A549 (cell line): ENCODE measurements at regions not wholly inside any gene's neighbourhood (a gene's known extent, or its start where the extent isn't known, plus 50 kb on each side); places are given as distances from the start of the nearest gene placed in this dataset.

Source experiments
- ATAC-seq, 2 experiments: fragments of 200-7000 bp in 1 of 2; fragments of >200 bp in 1 of 2; cut with Nextera tagmentation in 1 of 2; cut with Tn5 transposase in 1 of 2; 3 replicates each; pipeline versions ENCODE4 v1.8.0 to v1.9.1; 2018 to 2020; ENCODE audit warnings: mild to moderate bottlenecking in 1 of 2, moderate library complexity in 1 of 2
- CTCF ChIA-PET: fragments of 300-600 bp; sonication (Branson Sonifier 250); formaldehyde crosslinking; extraction: SDS; loops from one replicate; lab custom pipeline; 2021; ENCODE audit warnings: antibody characterized with exemption, inconsistent platforms; lab: Yijun Ruan, JAX
- POLR2A ChIA-PET: fragments of 350-600 bp; formaldehyde crosslinking; extraction: SDS; loops from one replicate; lab custom pipeline; 2021; ENCODE audit warnings: antibody characterized with exemption, inconsistent platforms; lab: Yijun Ruan, JAX
- DNase-seq, 2 experiments: peaks; one replicate each; pipeline versions ENCODE4 v3.0.0 to v3.0.0-alpha.2; 2011 to 2016; ENCODE audit warnings: low read depth in 1 of 2, low spot score in 1 of 2
- FAIRE-seq: peaks from 2 replicates; lab custom pipeline; 2011; peaks lifted over from hg19 to GRCh38; lab: Jason Lieb, UNC
- H3K27ac ChIP-seq, 2 experiments: fragments of >200 bp; sonication (Bioruptor Twin); formaldehyde crosslinking; 3 replicates each; pipeline ENCODE4 v1.5.1; 2016 to 2017
- H3K4me1 ChIP-seq: fragments of >200 bp; sonication (Bioruptor Twin); formaldehyde crosslinking; 3 replicates; pipeline ENCODE4 v1.6.1; 2016
- H3K4me2 ChIP-seq: fragments of >200 bp; sonication (Bioruptor Twin); formaldehyde crosslinking; 3 replicates; pipeline ENCODE4 v1.6.1; 2016
- H3K4me3 ChIP-seq: fragments of >200 bp; sonication (Bioruptor Twin); formaldehyde crosslinking; 3 replicates; pipeline ENCODE4 v1.5.1; 2016
- H3K9me3 ChIP-seq: fragments of >200 bp; sonication (Bioruptor Twin); formaldehyde crosslinking; 3 replicates; pipeline ENCODE4 v1.6.1; 2016
- BCL3 ChIP-seq: fragments of >200 bp; sonication (Bioruptor Twin); formaldehyde crosslinking; IDR thresholded peaks from 3 replicates; pipeline ENCODE4 v1.6.1; 2016
- BHLHE40 ChIP-seq: IDR thresholded peaks from 2 replicates; pipeline ENCODE4 v1.6.1; 2012; ENCODE audit warnings: low read depth, low read length, inconsistent platforms
- CBX8 ChIP-seq: fragments of 200-600 bp; sonication (generic); IDR thresholded peaks from 2 replicates; pipeline ENCODE4 v1.6.1; 2016
- EHF ChIP-seq: fragments of 250-450 bp; sonication (Bioruptor Pico); IDR thresholded peaks from 2 replicates; pipeline ENCODE4 v1.5.0; 2020; ENCODE audit warnings: mild to moderate bottlenecking
- EP300 ChIP-seq, 2 experiments: fragments of >200 bp; sonication (Bioruptor Twin); formaldehyde crosslinking; IDR thresholded peaks; 2 replicates in 1 of 2; 3 replicates in 1 of 2; pipeline ENCODE4 v1.6.1; 2016 to 2017
- ESRRA ChIP-seq: fragments of 150-350 bp; IDR thresholded peaks from 2 replicates; pipeline ENCODE4 v1.6.1; 2014; ENCODE audit warnings: mild to moderate bottlenecking, low read length, borderline replicate concordance
- HEYL ChIP-seq: fragments of 250-450 bp; sonication (Bioruptor Pico); IDR thresholded peaks from 2 replicates; pipeline ENCODE4 v1.8.0; 2021; ENCODE audit warnings: mild to moderate bottlenecking, moderate library complexity
- HOXA7 ChIP-seq: fragments of 250-450 bp; sonication (Bioruptor Pico); IDR thresholded peaks from 2 replicates; pipeline ENCODE4 v1.5.0; 2020; ENCODE audit warnings: mild to moderate bottlenecking, moderate library complexity
- HOXB13 ChIP-seq: fragments of 250-450 bp; sonication (Bioruptor Pico); IDR thresholded peaks from 2 replicates; pipeline ENCODE4 v1.5.0; 2020; ENCODE audit warnings: low read depth, mild to moderate bottlenecking, moderate library complexity
- HOXB5 ChIP-seq: fragments of 250-450 bp; sonication (Bioruptor Pico); IDR thresholded peaks from 2 replicates; pipeline ENCODE4 v1.5.0; 2020; ENCODE audit warnings: mild to moderate bottlenecking, moderate library complexity
- KDM1A ChIP-seq: fragments of 200-600 bp; sonication (generic); IDR thresholded peaks from 2 replicates; pipeline ENCODE4 v1.6.1; 2016; ENCODE audit warnings: low read depth, mild to moderate bottlenecking
- MAFK ChIP-seq: fragments of 450-650 bp; IDR thresholded peaks from 2 replicates; pipeline ENCODE4 v1.6.1; 2014; ENCODE audit not compliant: partially characterized antibody
- NFE2L2 ChIP-seq: fragments of 150-350 bp; conservative IDR thresholded peaks from 2 replicates; pipeline ENCODE4 v1.6.1; 2014; ENCODE audit warnings: low read length
- NPAS2 ChIP-seq: fragments of 250-450 bp; sonication (Bioruptor Pico); IDR thresholded peaks from 2 replicates; pipeline ENCODE4 v1.8.0; 2022; ENCODE audit warnings: mild to moderate bottlenecking, moderate library complexity, borderline replicate concordance
- NR3C1 ChIP-seq: fragments of >200 bp; sonication (Bioruptor Twin); formaldehyde crosslinking; IDR thresholded peaks from 3 replicates; pipeline ENCODE4 v1.6.1; 2017
- PBX3 ChIP-seq: IDR thresholded peaks from 2 replicates; pipeline ENCODE4 v1.6.1; 2012
- PHF8 ChIP-seq: fragments of 200-600 bp; sonication (generic); IDR thresholded peaks from 2 replicates; pipeline ENCODE4 v1.6.1; 2016; ENCODE audit warnings: low read depth, mild to moderate bottlenecking, antibody characterized with exemption, moderate library complexity, borderline replicate concordance
- POLR2A ChIP-seq: IDR thresholded peaks from 2 replicates; pipeline ENCODE4 v1.6.1; 2012; ENCODE audit warnings: mild to moderate bottlenecking, low read length
- POLR2AphosphoS2 ChIP-seq: conservative IDR thresholded peaks from 2 replicates; pipeline ENCODE4 v1.6.1; 2012; ENCODE audit warnings: low read length, improper control_type of control experiment, inconsistent platforms
- RCOR1 ChIP-seq: fragments of 150-350 bp; IDR thresholded peaks from 2 replicates; pipeline ENCODE4 v1.6.1; 2014; ENCODE audit warnings: antibody characterized with exemption, low read length, low read depth
- SMC3 ChIP-seq: fragments of >200 bp; sonication (Bioruptor Twin); formaldehyde crosslinking; IDR thresholded peaks from 3 replicates; pipeline ENCODE4 v1.6.1; 2018; ENCODE audit warnings: inconsistent platforms
- SREBF2 ChIP-seq: fragments of 450-650 bp; IDR thresholded peaks from 2 replicates; pipeline ENCODE4 v1.6.1; 2014; ENCODE audit warnings: mild to moderate bottlenecking, moderate library complexity
- ZC3H11A ChIP-seq: fragments of 450-650 bp; IDR thresholded peaks from 2 replicates; pipeline ENCODE4 v1.6.1; 2014; ENCODE audit warnings: antibody characterized with exemption, mild to moderate bottlenecking
- ZFP36 ChIP-seq: fragments of 450-650 bp; IDR thresholded peaks from 2 replicates; pipeline ENCODE4 v1.6.1; 2014; ENCODE audit warnings: borderline replicate concordance; ENCODE audit not compliant: partially characterized antibody
- ZSCAN20 ChIP-seq: fragments of 250-450 bp; sonication (Bioruptor Pico); IDR thresholded peaks from 2 replicates; pipeline ENCODE4 v1.8.0; 2022; ENCODE audit warnings: mild to moderate bottlenecking, moderate library complexity
- WGBS: methylation state at CpG from one replicate; pipeline ENCODE4 v1.1.6; 2017; ENCODE audit errors: missing lambda C conversion rate; 5-methylcytosine and 5-hydroxymethylcytosine counted together
- TF ChIP-seq, protein P1 (sequence below): fragments of 200-600 bp; sonication (generic); IDR thresholded peaks from 2 replicates; pipeline ENCODE4 v1.6.1; 2016; ENCODE audit warnings: antibody characterized with exemption, mild to moderate bottlenecking, moderate library complexity

- POLR2A ChIA-PET, result no interaction called here
- no peak overlapping the region for H3K4me2 ChIP-seq
- CTCF ChIA-PET, result no interaction called here
- no peak overlapping the region for H3K4me3 ChIP-seq
- FAIRE-seq (no peak), ATAC-seq (no peak), DNase-seq (no peak)
- H3K4me1 ChIP-seq, result no peaks in the 10 kb centered on the region
- TF ChIP-seq NR3C1 (no peak), ZFP36 (no peak), ZSCAN20 (CRISPR knock-in tag) (no peak), NPAS2 (CRISPR knock-in tag) (no peak), RCOR1 (no peak), BCL3 (no peak), KDM1A (no peak), POLR2A (no peak), HEYL (CRISPR knock-in tag) (no peak), PBX3 (no peak), SMC3 (no peak), HOXB5 (CRISPR knock-in tag) (no peak)
- no peaks in the 10 kb centered on the region for H3K9me3 ChIP-seq
- H3K27ac ChIP-seq, result no peak overlapping the region
These were observed 610.0 kb upstream of the ADGRL3 start for GRCh38 chr4:60590116-60590515.

DNA sequence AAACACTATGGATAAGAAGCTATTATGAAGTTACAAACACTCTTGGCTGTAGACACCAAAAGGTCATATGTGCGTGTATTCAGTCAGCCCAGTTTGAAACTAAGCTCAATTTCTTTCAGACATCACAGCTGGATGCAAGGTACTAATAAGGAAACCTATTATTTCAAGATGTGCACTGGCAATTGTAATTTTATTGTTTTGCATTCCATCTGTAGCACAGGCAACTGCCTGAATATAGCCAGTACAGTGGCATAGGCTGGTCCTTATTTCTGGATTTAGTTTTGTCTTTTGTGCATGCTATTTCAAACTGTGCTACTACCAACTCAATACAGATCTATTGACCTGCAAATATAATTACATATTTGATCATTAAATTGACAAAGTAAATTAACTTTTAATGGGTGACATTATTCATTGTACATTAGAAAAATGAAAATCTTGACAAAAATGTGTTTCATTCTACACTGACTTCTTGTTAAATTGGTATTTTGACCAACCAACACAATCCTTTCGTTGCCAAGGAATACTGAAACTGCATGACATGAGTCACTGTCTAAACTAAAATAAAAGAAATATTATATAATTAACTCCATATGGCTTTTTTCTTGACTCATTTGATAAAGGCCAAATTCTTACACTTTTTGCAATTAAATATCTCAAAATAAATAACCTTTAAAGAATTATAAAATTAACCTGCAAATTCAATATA, 594.3 kb upstream of the ADGRL3 start:
- H3K4me2 ChIP-seq, result no peak overlapping the region
- ATAC-seq (no peak), FAIRE-seq (no peak)
- TF ChIP-seq EP300 (IDR thresholded peaks at IDR 0.05) (no peak), MAFK (no peak), SREBF2 (no peak)
- TF ChIP-seq, all 56 proteins: peak for 0
- WGBS, result 8% methylated on average over 2 of the region's 2 CpGs
- POLR2A ChIA-PET, result no interaction called here
- Histone ChIP-seq H3K4me1 (no peaks in the 10 kb centered on the region), H3K9me3 (no peaks in the 10 kb centered on the region), H3K4me3 (no peak overlapping the region), H3K27ac (no peak overlapping the region)
- CTCF ChIA-PET, result no interaction called here
- DNase-seq, result no peak

DNA sequence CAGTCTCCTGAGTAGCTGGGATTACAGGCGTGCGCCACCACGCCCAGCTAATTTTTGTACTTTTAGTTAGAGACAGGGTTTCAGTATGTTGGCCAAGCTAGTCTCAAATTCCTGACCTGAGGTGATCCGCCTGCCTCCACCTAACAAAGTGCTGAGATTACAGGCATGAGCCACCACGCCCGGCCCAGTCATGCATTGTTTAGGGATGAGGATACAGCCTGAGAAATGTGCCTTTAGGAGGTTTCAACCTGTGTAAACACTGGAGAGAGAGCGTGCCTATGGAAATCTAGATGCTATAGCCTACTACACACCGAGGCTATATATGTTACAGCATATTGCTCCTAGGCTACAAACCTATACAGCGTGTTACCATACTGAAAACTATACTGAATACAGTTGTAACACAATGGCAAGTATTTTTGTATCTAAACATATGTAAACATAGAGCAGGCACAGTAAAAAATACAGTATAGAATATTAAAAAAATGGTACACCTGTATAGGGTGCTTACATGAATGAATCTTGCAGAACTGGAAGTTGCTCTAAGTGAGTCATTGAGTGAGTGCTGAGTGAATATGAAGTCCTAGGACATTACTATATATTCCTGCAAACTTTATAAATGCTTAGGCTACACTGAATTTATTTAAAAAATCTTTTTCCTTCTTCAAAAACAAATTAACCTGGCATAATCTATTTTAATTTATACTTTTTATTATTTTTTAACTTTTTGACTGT, 588.2 kb upstream of the ADGRL3 start:
- H3K4me2 ChIP-seq, result no peak overlapping the region
- TF ChIP-seq NFE2L2, result no peak
- TF ChIP-seq EHF, result no peak
- no peak for TF ChIP-seq KDM1A
- no peak for TF ChIP-seq ZC3H11A
- no peak for TF ChIP-seq PBX3
- no peak for TF ChIP-seq SREBF2
- TF ChIP-seq PHF8, result no peak
- no peak for TF ChIP-seq CBX8
- no peak for TF ChIP-seq ESRRA
- no peak for TF ChIP-seq HEYL (CRISPR knock-in tag)
- no peak for TF ChIP-seq MAFK
- TF ChIP-seq BHLHE40, result no peak
- TF ChIP-seq EP300 (IDR thresholded peaks at IDR 0.05), result no peak
- no peak for TF ChIP-seq HOXA7 (CRISPR knock-in tag)
- no peak for TF ChIP-seq RCOR1
- TF ChIP-seq, protein P1, sequence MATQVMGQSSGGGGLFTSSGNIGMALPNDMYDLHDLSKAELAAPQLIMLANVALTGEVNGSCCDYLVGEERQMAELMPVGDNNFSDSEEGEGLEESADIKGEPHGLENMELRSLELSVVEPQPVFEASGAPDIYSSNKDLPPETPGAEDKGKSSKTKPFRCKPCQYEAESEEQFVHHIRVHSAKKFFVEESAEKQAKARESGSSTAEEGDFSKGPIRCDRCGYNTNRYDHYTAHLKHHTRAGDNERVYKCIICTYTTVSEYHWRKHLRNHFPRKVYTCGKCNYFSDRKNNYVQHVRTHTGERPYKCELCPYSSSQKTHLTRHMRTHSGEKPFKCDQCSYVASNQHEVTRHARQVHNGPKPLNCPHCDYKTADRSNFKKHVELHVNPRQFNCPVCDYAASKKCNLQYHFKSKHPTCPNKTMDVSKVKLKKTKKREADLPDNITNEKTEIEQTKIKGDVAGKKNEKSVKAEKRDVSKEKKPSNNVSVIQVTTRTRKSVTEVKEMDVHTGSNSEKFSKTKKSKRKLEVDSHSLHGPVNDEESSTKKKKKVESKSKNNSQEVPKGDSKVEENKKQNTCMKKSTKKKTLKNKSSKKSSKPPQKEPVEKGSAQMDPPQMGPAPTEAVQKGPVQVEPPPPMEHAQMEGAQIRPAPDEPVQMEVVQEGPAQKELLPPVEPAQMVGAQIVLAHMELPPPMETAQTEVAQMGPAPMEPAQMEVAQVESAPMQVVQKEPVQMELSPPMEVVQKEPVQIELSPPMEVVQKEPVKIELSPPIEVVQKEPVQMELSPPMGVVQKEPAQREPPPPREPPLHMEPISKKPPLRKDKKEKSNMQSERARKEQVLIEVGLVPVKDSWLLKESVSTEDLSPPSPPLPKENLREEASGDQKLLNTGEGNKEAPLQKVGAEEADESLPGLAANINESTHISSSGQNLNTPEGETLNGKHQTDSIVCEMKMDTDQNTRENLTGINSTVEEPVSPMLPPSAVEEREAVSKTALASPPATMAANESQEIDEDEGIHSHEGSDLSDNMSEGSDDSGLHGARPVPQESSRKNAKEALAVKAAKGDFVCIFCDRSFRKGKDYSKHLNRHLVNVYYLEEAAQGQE, result no peak
- no peak for TF ChIP-seq HOXB13 (CRISPR knock-in tag)
- TF ChIP-seq POLR2AphosphoS2, result no peak

More for the DNA sequence above, 588.2 kb upstream of the ADGRL3 start:
- ChIA-PET CTCF (no interaction called here), POLR2A (no interaction called here)
- ATAC-seq (no peak), DNase-seq (peak in 1 of 2 experiments; percentile 2), FAIRE-seq (no peak)
- no peaks in the 10 kb centered on the region for H3K9me3 ChIP-seq
- H3K4me1 ChIP-seq, result no peaks in the 10 kb centered on the region
- no peak overlapping the region for H3K4me3 ChIP-seq
- no peak overlapping the region for H3K27ac ChIP-seq
- 21% methylated on average over 4 of the region's 9 CpGs for WGBS
